GM21447 (cell line): ENCODE measurements at regions not wholly inside any gene's neighbourhood (a gene's known extent, or its start where the extent isn't known, plus 50 kb on each side); places are given as distances from the start of the nearest gene placed in this dataset.

Experiments
- ATAC-seq: cut with Tn5 transposase; IDR thresholded peaks from one replicate; pipeline ENCODE4 v1.9.1; 2021; ENCODE audit not compliant: unreplicated experiment

DNA sequence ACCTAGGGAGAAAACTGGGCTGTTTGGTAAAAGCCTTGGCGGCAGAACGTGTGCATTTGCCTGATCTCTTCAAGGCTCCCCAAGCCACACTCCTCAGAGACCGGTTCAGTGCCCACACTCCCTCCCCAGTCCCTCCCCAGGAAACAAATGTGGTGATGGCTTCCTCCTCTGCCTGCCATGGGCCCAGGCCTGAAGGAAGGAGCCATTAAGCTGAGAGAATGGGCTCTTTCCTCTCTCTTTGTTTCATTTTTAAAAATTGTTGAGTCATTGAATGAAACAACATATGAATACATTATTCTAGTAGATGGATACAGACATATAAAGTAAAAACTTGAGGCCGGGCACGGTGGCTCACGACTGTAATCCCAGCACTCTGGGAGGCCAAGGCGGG, 50.6 kb upstream of the YWHAQ start:
- ATAC-seq, result no peak

DNA sequence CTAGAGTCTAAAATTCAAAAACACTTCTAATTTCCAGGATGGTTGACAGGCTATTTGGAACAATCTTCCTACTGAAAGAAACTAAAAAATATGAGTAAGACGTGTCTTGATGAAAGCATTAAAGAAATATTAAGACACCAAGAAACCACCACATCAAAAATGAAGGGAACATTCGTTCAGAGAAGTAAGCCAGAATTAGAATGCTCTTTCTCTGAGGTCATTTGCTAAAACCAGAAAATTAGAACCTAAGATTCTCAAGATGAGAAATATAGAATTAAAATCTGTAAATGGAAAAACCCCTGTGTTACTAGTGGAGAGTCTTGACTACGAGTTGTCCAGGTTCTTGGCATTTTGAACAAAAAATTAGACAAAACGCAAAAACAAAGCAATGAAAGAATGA, 54.8 kb upstream of the YWHAQ start:
- no peak for ATAC-seq

DNA sequence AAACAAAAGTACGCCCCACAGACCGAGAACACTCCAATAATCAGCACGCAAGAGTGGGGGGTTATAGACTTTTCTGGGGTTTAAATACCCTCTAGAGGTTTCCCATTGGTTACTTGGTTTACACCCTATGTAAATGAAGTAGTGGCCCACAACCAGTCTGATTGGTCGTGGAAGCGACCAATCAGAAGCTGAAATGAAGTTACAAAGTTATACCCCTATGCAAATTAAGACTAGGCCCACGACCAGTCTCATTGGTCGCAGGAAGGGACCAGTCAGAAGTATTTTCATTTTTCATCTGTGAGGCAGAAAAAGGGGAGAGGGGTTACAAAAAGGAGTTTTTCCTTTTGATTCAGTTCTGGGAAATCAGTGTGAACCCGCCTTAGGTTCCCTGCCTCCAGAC, 55.3 kb upstream of the YWHAQ start:
- ATAC-seq, result no peak

DNA sequence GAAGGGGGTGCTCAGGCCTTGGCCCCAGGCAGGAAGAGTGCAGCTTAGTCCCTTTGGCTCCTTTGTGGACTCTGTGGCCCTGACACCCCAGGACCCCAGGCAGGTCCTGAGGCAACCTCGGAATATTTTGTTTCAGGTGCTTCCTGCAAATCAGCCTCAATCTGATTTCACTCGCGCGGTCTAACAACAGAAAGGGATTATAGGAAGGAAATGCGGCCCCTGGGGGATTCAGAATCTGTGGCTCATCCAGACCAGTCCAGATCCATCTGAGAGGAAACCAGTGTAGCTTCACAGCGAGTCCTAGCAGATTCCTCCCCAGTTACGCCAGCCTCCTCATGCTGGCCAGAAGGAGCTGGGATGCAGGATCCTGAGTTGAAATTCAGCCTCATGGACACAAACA, 59.5 kb upstream of the YWHAQ start:
- no peak for ATAC-seq

DNA sequence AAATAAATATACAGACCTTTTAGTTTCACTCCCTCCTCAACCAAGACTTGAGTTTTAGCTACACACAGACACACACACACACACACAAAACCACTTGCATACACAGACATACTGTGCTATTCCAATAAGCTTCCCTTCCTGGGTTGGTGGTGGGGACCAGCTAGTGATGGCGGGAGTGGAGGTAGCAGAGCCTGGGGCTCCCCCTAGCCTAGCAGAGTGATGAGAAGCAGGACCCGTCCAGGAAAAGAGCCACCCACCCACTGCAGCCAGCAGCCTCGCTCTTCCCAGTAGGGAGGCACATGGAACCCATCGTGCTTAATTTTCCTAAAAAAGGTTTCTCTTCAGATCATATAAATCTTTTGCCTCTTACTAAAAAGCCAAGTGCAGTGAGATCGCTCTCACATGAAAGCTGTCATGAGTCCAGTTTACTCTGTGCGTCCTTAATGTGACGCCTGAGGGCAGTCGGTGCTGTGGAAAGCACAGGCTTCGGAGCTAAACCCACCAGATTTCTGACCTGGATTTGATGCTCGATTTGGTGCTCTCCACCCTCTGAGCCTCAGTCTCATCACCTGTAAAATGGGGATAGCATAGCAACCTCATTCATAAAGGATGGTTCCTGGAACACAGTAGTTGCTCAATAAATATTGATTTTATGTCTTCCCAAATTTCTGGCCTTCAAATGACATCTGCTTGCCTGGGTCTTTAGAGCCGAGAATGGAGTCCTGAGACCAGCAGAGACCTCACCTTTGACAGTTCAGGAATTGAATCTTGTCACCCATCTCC, 60.1 kb upstream of the YWHAQ start:
- no peak for ATAC-seq

DNA sequence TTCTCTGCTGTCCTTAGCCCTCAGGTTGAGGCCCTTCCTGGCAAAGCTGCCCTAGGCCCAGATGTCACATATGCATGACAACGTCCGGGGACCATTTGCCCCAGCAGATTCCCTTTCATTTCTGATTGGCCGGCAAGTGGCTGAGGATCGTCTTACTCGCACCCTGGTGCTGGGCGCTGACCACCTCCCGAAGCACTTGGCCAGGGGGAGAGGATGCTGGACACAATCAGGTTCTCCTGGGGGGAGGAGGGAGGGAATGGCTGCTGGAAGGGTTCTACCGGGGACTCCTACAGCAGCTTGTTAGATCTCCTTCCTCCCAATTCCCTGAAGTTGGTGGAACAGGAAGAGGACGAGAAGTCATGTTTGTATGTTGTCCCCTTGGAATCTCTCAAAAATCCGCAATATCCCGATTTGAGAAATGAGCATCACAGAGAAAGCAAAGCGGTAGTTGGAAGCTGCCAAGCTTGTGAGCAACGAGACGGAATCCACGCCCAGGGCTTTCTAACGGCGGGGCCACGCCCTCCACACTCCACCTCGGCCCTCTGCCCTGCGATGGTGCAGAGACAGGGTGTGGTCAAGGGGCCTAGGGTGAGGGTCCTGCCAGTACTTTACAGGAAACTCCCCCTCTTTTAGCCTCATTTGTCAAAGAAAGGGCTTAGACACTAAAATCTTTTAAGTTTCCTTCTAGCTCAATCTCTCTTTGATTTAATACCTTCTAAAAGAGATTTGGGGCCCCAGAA, 61.8 kb upstream of the YWHAQ start:
- no peak for ATAC-seq

DNA sequence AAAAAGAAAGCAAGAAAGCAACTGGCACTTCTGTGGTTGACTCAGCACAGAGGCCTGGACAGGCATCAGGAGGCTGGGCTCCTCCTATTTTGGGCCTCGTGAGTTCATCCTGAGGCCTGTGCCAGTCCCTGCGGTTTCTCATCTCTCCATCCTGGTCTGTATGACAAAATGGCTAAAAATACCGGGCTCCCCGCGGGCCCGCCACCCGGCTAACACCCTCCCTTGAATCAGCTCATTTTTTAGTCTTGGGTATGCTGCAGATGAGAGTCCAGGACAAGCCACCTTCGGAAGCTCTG, 62.3 kb upstream of the YWHAQ start:
- ATAC-seq, result no peak

DNA sequence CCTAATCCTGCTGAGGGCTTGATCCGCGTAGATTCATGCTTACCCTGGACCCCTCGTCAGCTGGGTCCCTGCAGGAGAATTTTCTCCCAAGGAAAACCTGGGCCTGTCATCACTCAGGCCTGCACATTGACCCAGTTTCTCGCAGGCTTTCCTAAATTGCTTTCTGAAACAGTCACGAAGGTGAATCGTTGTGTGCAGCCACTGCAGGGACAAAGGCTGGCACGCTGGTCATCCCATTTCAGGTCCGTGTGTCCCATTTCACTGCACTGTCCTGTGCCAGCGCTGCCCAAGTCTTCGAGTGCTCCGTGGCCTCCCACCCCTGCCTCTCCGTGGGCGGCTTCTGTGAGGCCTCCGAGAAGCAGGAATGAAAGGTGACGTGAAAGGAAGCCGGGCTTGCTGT, 62.8 kb upstream of the YWHAQ start:
- ATAC-seq, result no peak

DNA sequence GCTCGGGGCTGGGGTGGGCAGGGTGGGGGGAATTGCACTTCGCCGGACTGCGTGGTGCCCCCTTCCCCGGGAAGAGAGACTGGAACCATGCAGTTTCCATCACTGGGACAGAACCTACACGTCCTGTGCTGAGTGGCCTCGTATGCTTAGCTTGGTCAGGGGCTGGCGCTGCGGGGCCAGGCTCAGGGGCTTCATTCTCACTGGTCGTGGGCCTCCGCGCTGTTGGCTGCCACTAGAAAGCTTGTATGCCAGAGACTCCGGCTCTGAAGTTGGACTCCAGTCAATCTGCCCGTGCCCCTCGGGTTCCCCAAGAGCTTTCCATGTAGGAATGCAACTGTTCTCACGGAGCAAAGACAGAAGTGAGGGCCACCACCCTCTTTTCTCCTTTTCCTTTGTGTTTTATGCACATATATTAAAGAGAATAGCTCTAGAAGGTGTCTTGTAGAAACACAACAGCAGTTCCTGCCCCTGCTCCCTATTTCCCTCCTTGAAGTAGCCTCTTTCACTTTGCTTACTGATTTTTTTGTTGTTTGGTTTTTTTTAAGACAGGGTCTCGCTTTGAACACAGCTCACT, 64.0 kb upstream of the YWHAQ start:
- no peak for ATAC-seq

DNA sequence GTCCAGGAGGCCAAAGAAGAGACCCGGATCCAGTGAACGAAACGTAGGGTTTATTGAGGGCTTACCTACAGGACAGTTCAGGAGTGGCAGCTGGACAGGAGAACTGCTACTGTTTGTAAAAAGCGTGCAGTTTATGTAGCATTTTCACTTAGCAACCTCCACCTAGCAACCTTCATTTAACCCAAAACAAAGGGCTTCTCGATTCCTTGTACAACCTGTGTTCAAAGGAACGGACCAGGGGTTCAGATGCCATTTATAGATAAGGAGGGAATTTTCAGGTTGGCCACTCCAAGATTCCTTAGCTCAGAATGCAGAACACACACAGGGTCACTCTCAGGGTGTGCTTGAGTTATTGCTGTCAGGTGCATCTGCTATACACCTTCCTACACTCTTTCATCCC, 65.1 kb upstream of the YWHAQ start:
- ATAC-seq, result no peak

DNA sequence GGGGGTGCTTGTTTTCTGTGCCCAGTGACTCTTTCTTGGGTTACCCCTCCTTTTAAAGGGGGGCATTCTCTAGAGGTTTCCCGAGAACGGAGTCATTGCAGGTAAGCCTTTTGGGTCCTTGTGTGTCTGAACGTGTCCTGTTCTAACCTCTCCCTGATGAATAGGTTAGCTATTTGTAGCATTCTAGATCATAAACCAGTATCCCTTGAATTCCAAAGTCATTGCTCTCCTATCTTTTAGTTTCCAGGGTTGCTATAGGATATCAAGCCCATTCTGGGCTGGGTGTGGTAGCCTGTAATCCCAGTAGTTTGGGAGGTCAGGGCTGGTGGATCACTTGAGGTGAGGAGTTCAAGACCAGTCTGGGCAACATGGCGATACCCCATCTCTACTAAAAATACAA, 65.9 kb upstream of the YWHAQ start:
- no peak for ATAC-seq

DNA sequence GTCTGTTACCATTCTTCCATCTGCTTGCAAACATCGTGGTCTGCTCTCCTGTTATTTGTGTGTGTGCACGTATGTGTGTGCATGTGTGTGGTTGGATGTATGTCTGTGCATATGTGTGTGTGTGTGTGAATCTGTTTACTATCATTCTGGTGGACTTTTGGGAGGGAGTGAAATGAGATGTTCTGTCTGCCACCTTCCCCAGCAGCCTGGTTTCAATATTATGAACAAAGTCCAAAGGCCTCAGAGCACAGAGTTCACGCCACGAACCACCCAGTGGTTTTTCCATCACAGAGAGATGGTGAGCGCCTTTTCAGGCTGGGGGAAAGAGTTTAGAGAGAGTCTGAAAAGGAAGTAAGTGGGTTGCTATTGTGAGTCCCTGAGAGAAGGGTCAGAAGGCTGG, 67.1 kb upstream of the YWHAQ start:
- ATAC-seq, result no peak

DNA sequence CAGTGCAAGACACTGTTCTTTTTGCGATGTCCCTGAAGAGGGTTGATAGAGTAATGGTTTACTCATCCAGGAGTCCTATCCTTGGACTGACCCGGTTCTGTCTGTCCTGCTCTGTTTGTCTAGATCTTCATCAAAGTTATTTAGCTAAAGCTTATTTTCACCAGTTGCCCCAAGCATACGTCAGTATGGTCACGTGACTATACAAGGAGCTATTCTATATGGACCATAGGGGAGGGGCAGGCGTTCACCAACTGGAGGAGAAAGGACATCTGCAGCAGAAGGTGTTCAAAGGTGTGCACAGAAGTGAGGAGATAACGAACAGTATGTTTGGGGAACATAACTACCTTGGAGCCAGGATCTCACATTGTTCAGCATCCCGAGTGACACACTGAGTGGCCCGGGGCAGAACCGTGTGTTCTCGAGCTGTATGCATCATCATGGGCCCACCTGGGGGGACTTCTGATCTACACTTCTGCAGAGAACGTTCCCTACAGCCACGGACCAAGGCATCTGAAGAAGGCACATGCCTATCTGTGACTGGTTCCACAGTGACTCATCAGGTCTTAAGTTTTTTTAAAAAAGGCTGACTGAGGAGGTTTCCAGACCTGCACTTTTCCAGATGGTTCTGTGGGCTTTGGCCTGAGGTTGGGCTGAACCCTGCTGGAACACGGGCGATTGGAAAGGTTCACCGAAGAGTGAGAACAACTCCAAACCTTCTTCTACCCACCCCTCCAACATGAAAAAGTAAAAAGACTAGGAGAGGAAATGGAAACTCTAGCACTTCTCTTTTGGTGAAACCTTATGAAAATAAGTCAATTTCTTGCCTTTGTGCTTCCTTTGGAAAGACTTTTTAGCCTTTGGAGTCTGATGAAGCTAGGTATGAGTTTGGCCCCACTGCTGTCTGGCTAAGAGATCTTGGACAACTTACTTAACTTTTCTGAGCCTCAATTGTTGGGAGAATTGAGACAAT, 68.6 kb upstream of the YWHAQ start:
- ATAC-seq, result no peak

DNA sequence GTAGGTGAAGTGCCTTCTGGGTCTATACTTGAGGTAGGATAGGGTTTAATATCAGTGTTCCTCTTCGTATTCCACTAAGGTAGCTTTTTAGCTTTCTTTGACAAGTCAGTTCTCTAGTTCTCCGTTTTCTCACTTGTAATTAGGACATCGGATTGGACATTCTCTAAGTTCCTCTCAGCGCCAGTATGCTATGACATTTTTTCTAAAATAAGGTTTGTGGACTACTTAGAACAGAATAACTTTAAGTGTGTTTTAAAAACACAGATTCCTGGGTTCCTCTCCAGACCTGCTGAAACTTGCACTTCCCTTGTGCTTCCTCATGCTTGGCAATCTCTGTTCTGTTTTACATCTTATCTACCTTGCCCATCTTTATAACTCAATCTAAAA, 69.3 kb upstream of the YWHAQ start:
- no peak for ATAC-seq

DNA sequence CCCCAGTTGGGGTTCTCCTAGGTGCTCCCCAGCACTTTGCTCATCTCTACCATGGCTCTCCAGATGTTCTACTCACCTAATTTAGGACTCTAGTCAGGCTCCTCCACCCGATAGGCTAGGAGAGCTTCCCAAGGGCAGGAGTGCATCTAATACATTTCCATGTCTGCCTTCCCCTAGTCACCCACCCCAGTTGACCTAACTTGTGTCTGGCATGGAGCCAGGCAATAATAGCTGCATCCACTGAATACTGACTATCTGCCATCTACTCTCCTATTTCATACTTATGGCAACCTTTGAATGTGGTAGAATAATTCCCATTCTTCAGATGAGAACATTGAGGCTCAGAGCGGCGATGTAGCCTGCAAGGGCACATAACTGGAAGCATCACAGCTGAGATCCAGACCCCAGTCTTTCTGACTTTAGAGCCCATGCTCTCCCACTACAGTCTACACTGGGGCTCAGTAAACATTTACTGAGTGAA, 71.8 kb upstream of the YWHAQ start:
- no peak for ATAC-seq

DNA sequence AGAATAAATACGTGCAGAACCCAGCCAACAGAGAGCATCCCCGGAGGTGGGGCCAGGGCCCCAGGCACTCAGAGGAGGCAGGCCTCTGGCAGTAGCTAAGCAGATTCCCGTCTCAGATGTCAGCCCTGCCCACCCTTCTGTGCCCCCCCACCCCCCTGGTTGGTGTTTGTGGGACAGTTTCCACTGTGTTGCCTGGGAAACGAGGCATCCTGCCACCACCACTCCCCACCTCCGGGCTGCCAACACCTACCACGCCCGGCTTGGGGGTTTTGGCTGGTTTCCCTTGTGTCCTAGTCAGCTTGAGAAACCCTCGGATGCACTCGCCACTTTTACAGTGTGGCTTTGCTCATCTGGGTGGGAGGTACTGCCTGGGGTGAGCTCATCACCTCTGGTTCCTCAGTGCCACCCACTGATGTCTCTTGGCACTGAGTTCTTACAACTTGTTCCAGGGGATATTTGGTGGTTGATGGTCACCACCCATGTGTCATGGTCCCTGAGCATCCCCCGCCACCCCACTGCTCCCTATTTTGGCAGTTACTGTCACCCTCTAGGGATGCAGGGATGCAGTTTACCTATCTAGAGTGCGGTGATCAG, 72.4 kb upstream of the YWHAQ start:
- no peak for ATAC-seq

DNA sequence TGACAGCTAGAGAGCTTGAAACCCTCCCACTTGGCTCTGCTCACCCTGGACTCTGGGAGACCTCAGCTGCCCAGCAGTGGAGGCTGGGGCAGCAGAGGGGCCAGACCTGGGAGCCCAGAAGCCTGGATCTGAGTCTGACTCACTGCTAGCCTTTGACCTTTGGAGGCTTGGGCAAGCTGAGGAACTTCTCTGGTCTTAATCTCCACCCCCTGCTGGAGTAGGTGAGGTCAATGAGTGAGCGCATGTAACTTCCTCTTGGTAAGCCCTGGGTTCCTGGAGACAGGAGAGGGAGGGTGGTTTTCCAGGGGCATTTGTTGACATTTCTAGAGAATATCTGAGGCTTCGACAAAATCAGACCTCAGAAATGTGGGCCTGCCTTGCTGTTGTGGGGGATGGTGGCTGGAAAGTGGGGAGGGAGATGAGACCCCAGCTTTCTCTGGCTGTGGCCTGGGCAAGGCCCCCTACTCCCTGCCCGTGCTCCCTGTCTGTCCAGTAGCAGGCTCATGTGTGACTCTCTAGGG, 73.0 kb upstream of the YWHAQ start:
- ATAC-seq, result no peak

DNA sequence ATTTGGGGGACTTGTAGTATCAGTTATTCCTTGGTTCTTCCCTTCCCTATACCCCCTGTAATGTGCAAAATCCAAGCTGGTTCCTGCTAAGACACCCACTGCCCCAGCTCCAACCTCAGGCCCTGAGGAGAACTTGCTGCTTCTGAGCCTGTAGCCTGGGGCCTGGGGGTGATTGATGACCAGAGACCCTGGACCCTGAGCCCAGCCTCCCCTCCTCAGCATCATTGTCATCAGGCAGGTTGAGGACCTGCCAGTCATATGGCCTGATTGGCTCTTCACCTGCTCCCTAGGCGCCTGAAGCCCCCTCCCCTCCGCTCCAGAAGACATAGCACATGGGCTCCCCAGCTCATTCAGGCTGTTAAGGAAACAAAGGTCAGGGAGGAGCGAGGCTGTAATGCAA, 73.8 kb upstream of the YWHAQ start:
- no peak for ATAC-seq

DNA sequence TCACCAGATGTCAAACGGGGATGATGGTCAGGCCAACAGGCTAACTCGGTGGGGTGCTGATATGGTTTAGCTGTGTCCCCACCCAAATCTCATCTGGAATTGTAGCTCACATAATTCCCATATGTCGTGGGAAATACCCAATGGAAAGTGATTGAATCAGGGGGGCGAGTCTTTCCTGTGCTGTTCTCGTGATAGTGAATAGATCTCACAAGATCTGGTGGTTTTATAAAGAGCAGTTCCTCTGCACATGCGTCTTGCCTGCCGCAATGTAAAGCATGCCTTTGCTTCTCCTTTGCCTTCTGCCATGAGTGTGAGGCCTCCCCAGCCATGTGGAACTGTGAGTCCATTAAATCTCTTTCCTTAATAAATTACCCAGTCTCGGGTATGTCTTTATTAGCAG, 74.4 kb upstream of the YWHAQ start:
- ATAC-seq, result no peak

DNA sequence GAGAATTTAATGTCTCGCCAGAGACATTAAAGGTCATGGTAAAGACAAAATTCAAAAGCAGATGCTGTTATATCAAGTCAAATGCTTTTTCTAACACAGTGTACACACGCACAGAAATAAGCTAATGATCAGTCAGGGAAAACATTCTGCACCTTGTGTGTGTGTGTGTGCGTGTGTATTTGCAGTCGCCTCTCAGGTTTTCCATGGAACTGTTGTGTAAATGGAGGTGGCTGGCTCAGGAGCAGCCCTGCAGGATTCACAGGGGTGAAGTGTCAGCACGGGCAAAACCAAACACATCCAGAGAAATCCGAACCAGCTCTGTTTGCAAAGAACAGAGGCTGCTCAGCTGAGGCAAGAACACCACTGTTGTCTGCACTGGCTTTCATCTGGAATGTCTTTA, 76.2 kb upstream of the YWHAQ start:
- ATAC-seq, result no peak
